ENCODE measurements at regions not wholly inside any gene's neighbourhood (a gene's known extent, or its start where the extent isn't known, plus 50 kb on each side); places are given as distances from the start of the nearest gene placed in this dataset.

GRCh38 chr14:65225299-65226159, 123.2 kb upstream of the MAX start:
- no peak for DNase-seq

DNA sequence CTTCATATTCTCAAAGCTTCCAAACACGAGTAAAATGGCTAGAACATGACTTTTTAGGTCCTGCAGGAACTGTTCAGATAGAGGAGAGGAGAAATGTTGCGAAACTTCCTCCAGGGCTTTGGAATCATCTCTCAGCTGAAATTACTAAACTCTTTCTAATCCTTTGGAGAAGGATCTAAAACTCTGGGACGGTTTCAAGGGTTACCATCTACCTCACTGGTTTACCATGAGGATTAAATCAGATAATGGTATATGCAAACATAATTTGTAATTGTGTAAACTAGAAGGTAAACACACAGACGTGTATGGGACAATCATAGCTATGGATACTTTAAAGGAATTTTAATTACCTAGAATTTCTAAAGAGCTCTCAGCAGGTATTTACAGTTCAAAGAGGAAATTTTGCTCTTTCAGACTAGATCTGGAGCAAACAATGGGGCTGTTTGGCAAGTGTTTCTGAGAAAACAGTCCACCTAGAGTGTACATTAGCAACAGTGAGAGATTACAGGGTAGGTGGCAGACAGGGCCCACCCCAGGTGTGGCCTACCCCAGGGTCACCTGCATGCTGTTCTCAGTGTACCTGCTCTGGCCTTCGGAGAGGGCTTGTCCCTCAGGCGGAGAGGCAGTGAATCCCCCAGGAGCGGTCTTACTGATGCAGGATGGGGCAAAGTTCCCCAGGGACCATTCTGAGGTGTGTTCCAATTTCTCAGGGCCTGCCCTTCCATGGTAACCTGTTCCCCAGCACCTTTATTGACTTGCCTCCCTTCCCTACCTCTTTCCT, 124.7 kb upstream of the MAX start:
- DNase-seq, result no peak

DNA sequence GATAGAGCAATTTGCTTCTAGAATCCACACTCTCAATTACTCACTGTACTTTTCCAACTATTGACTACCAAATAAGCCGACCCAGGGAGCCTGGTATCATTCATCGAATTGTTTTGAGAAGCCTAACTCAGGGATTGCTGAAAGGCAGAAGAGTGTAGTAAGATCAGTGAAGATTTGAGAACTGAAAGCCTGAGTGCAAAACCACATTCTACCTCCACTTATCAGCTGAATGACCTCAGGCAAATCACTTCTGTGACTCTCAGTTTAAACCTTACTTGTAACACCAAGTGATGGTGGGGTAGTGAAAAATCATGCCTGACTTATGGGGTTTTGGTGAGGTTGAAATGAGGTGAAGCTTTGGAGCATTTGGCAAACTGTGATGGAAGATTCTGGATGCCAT, 126.1 kb upstream of the MAX start:
- DNase-seq, result no peak

DNA sequence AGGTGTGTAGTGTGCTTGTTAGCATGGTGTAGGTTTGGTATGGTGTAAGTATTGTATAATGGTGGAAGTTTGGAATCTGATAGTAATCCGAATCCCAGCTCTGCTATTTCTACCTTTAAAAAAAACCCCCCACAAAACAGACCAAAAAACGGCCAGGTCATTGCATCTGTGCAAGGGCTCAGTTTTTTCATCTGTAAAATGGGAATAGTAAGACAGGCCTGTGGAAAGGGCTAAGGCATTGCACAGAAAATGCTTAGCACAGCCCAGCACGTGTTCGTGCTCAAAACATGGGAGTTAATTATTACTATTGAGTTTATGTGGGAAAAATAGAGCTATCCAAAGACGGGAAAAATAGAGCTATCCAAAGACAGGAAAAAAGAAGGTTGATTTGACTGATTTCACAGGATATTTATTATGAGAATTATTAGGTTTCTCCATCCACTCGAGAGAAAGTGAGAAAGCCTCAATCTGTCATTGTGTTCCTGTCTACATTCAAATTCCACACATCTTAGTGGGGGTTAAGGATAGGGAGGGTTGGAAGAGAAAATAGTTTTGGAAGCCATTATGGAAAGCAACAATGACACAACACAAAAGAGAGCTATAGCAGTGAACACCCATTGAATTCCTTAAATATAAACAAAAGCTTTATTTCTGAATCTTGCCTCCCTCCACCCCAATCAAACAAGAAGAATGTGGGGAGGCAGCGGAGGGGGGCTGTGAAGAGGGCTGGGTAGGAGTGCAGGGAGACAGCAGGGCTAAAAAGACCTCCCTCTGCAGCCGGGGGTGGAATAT, 126.8 kb upstream of the MAX start:
- DNase-seq, result no peak

GRCh38 chr14:65229748-65230728, 127.7 kb upstream of the MAX start:
- DNase-seq, result peak; percentile 25 to 35

- DNase-seq, result no peak
These were observed 129.1 kb upstream of the MAX start for GRCh38 chr14:65231286-65231980.

DNA sequence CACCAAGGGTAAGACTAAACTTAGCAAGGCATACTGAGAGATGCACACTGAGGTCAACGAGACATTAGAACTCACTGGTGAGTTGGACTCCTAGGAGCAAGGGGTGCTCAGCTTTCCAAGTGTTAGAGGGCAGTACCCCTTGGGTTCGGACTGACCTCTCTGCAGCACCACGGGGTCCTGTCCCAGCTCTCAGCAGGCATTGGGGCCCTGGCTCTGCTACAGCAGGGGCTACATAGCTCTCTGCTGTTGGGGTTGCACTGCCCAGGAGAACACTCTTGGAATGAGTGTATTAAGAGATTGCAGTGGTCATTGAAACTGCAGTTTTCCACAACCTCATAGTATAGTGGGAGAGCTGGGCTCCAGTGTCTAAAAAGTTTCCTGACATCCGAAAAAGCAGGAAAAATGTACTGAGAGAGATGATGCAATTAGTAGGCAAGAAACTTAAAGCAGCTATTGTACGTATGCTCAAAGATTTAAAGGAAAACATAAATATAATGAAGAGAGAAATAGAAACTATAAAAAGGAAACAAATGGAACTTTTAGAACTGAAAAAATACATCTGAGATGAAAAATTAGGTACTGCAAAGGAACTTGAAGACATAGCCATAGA, 132.5 kb upstream of the MAX start:
- no peak for DNase-seq

- no peak for DNase-seq
These were observed 134.9 kb upstream of the MAX start for GRCh38 chr14:65237023-65237814.

GRCh38 chr14:65237941-65238340, 135.6 kb upstream of the MAX start:
- DNase-seq, result no peak

DNA sequence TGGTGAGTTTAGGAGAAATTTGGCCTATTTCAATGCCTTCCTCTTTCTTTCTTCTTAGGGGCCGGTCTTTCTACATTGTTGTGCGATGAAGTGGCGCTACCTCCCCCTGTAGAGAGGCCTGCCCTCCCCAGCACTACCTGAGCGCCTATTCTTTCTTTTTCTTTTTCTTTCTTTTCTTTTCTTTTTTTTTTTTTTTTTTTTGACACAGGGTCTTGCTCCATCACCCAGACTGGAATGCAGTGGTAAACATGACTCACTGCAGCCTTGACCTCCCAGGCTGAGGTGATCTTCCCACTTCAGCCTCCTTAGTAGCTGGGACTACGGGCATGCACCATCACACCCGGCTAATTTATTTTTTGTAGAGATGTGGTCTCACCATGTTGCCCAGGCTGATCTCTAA, 136.1 kb upstream of the MAX start:
- DNase-seq, result no peak

- DNase-seq, result no peak
These were observed 137.0 kb upstream of the MAX start for GRCh38 chr14:65239143-65239937.

DNA sequence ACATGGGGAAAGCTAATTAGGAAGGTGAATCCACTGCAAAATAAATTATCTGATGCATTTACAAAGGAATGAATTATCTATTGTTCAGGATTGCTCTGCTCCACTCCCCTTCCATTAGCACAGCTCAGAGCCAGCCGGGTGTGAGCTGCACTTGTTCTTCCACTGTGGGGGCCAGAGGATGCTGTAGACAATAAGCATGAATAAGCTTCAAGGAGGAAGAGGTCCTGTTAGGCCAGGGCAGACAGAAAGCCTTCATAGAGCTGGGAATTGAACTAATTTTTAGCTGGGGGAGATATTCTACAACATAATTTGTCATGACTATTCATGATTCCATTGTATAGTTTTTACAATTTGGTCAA, 137.6 kb upstream of the MAX start:
- DNase-seq, result no peak

DNA sequence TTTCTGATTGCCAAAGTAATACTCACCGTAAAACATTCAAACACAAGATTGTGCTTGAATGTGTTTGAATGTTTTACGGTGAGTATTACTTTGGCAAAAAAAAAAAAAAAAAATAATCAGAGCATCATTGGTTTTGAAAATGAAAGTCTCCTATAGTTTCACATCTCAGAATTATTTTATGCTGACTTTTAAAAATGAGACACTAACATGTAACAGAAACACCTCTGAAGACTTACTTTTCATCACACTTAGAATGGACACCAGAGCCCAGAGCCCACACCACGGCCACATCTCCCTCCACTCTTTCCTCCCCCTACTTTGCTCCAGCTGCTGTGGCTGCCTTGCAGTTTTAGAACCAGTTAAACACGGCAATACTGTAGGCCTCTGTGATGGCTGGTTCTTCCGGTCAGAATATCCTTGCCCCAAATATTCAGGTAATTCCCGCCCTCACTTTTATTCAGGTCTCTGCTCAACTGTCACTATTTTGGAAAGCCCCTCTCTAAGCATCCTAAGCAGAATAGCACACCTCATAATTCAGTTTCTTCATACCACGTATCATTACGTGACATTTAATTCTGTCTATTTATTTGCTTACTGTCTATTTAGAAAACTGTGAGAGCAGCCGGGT, 138.9 kb upstream of the MAX start:
- DNase-seq, result no peak

GRCh38 chr14:65242732-65243134, 140.4 kb upstream of the MAX start:
- no peak for DNase-seq

DNA sequence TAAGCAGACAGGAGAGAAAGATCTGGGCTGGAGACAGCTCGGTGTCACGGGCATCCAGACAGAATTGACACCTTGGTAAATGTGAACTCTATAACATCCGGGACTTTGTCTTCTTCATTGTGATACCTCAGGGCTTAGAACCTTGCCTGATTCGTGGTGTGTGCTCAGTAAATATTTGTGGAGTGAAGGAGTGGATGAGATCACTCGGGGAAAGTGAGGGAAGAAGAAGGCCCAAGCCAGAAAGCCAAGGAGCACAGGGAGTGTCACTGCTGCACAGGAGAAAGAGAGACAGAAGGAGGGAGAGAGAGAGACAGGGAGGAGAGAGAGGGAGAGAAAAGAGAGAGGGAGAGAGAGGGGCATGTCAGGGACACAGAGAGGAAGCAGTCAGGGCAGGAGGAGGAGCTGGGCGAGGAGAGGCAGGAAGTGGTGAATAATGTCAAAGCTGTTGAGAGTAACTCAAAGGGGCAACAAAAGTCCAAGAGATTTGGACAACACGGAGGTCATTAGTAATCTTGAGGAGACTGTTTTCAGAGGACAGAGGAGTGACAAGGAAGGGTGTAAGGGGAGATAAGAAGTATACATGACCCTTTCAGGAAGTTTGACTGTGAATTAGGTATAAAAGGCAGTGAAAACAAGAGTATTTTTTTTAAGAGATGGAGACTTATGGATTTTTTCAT, 141.6 kb upstream of the MAX start:
- DNase-seq, result no peak

- no peak for DNase-seq
These were observed 147.3 kb upstream of the MAX start for GRCh38 chr14:65249471-65250161.

DNA sequence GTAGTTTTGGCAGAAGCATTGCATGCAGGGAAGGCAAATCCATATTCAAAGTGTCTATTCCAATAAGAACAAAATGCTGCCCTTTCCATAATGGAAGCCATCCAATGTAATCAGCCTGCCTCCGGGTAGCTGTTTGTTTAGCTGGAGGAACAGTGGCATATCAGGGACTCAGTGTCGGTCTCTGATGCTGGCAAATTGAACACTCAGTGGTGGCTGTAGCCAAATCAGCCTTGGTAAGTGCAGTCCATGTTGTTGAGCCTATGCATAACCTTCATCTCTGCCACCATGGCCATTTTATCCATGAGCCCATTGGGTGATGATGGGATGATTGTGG, 147.8 kb upstream of the MAX start:
- no peak for DNase-seq

- DNase-seq, result no peak
These were observed 148.9 kb upstream of the MAX start for GRCh38 chr14:65251213-65251612.
